Cardiac fibroblast (primary cell): ENCODE measurements at regions not wholly inside any gene's neighbourhood (a gene's known extent, or its start where the extent isn't known, plus 50 kb on each side); places are given as distances from the start of the nearest gene placed in this dataset.

Source experiments
- DNase-seq, 2 donors: peaks; one replicate each; pipeline versions ENCODE4 v3.0.0 to v3.0.0-alpha.2; 2010; ENCODE audit warnings: low read depth in 2 of 2
- H3K4me3 ChIP-seq, 2 donors: replicated peaks in 1 of 2; 1 replicate in 1 of 2; 2 replicates in 1 of 2; pipeline ENCODE4 v1.5.1; 2011; ENCODE audit warnings: low read depth in 2 of 2, low read length in 2 of 2, mild to moderate bottlenecking in 2 of 2, moderate library complexity in 1 of 2
- CTCF ChIP-seq: IDR thresholded peaks from one replicate; pipeline ENCODE4 v1.5.1; 2011; ENCODE audit warnings: low read depth, mild to moderate bottlenecking, low read length, inconsistent platforms

DNA sequence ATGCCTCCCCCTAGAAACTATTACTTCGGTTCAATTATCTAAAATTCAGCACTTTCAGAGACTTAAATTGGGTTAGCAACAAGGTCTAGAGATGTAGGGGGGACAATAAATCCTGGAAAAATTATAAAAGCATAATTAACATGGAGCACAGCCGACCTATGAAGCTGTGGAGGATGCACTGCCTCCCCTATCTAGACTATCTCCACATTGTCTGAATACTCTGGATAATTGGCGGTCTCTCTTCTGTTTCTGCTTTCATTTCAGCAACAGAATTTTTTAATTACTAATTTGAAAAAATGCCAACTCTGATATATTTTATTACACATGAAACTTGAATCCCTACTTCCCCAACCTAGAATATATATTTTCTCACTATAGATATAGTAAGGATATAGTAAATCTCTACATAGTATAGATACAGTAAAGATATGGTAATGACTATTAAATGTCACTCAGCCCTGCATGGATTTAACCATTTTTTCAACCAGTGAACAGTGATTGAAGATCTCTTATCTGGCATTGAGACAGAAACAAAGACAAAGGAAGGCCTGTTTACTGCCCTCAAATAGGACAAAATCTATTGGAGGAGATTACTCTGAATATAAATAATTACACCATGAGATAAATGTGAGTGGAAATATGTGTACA lies 157.6 kb downstream of the BLID start:
- DNase-seq, result no peak
- TF ChIP-seq CTCF, result no peak
- no peak overlapping the region for H3K4me3 ChIP-seq

- no peak overlapping the region for H3K4me3 ChIP-seq
- TF ChIP-seq CTCF, result no peak
- DNase-seq, result no peak
These were observed 162.9 kb downstream of the BLID start for GRCh38 chr11:121953122-121953521.

GRCh38 chr11:121950160-121950559 lies 165.9 kb downstream of the BLID start:
- TF ChIP-seq CTCF, result no peak
- DNase-seq, result no peak
- no peak overlapping the region for H3K4me3 ChIP-seq

DNA sequence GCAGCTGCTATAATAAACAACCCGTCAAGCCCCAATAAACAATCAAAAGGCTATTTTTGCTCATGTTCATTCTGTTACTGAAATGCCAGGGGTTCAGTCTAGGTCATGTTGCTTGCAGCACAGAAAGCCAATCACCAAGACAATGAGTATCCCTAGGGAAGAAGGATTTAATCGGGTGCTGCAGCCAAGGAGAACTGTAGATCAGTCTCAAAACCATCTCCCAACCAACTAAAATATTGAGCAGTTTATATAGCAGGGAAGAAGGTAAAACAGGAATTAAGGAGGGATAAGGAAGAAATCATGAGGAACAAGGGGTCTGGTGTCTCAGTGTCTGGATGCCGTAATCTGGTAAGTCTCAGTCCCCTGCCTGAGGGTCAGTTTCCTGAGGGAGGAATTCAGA lies 169.5 kb downstream of the BLID start:
- TF ChIP-seq CTCF, result no peak
- DNase-seq, result no peak

DNA sequence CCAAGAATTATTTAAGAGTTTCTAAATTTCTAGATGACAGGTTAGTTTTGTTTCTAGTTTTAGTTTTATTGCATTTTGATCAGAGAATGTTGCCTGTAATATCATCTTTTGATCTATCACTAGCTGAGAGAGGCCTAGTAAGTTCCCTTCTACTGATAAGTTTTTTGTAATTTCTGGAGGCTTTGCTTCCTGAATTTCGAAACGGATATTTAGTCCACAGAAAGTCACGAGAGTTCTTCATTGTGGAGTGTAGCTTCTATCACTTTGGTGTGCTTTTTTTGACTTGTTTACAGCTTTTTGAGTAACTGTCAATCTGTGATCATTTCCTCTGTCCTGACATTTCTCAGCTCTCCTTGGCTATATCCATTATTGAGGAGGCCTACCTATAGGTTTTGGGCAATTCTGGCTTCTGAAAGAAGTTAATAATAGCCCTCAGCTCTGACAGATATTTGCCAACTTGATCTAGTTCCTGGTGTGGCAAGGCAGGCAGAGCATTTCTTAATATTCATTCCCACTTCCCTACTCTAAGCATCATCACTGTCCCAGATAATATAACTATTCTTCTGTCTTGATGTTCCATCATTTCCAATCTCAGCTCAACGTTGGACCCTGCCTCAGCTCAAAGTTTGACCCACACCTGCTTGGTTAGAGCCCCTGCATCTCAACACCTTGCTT lies 171.3 kb downstream of the BLID start:
- no peak overlapping the region for H3K4me3 ChIP-seq
- TF ChIP-seq CTCF, result no peak
- no peak for DNase-seq

More for the DNA sequence above, 169.5 kb downstream of the BLID start:
- H3K4me3 ChIP-seq, result no peak overlapping the region

- no peak for TF ChIP-seq CTCF
- no peak for DNase-seq
- H3K4me3 ChIP-seq, result no peak overlapping the region
These were observed 177.9 kb downstream of the BLID start for GRCh38 chr11:121938076-121938475.
